ENCODE measurements at regions not wholly inside any gene's neighbourhood (a gene's known extent, or its start where the extent isn't known, plus 50 kb on each side); places are given as distances from the start of the nearest gene placed in this dataset.
"Not testable (repeated sequence)": the region's sequence is repeated elsewhere in the genome, so short reads cannot be mapped to it uniquely, and the experiment has no call there.

- not testable (repeated sequence) for H3K27ac ChIP-seq (ENCODE audit: low read depth in 1 of 2, low read length in 1 of 2); H3K27me3 ChIP-seq (ENCODE audit: control insufficient read depth in 2 of 2, insufficient read depth in 1 of 2, low read length in 1 of 2); H3K4me3 ChIP-seq (ENCODE audit: low read length in 2 of 2); DNase-seq (ENCODE audit: low read depth in 6 of 9, low spot score in 9 of 9); H3K4me1 ChIP-seq (ENCODE audit: control insufficient read depth in 2 of 2, insufficient read depth in 2 of 2, low read length in 2 of 2); H3K36me3 ChIP-seq (ENCODE audit: control insufficient read depth in 2 of 2, insufficient read depth in 2 of 2, low read length in 1 of 2); H3K9me3 ChIP-seq (ENCODE audit: control insufficient read depth in 2 of 2, insufficient read depth in 1 of 2, low read length in 1 of 2)
- whole genome bisulfite sequencing, result 97% methylated on average over 9 of the region's 9 CpGs
Observed at GRCh38 chr10:31664071-31664470, 264.6 kb downstream of the ARHGAP12 start.

GRCh38 chr10:31660300-31660699 is 268.3 kb downstream of the ARHGAP12 start:
- Histone ChIP-seq H3K4me1 (ENCODE audit: control insufficient read depth in 2 of 2, insufficient read depth in 2 of 2, low read length in 2 of 2) (no peaks in the 10 kb centered on the region), H3K27me3 (ENCODE audit: control insufficient read depth in 2 of 2, insufficient read depth in 1 of 2, low read length in 1 of 2) (no peaks in the 10 kb centered on the region), H3K9me3 (ENCODE audit: control insufficient read depth in 2 of 2, insufficient read depth in 1 of 2, low read length in 1 of 2) (peaks cover 0 to 5% of the 10 kb centered on the region in 2 donors), H3K27ac (ENCODE audit: low read depth in 1 of 2, low read length in 1 of 2) (no peak overlapping the region), H3K36me3 (ENCODE audit: control insufficient read depth in 2 of 2, insufficient read depth in 2 of 2, low read length in 1 of 2) (no peaks in the 10 kb centered on the region), H3K4me3 (ENCODE audit: low read length in 2 of 2) (no peak overlapping the region)
- DNase-seq (ENCODE audit: low read depth in 6 of 9, low spot score in 9 of 9), result no peak
- 92% methylated on average over 7 of the region's 7 CpGs for WGBS

- Histone ChIP-seq H3K4me1 (ENCODE audit: control insufficient read depth in 2 of 2, insufficient read depth in 2 of 2, low read length in 2 of 2) (no peaks in the 10 kb centered on the region), H3K9me3 (ENCODE audit: control insufficient read depth in 2 of 2, insufficient read depth in 1 of 2, low read length in 1 of 2) (peaks cover 0 to 5% of the 10 kb centered on the region in 2 donors), H3K27ac (ENCODE audit: low read depth in 1 of 2, low read length in 1 of 2) (no peak overlapping the region), H3K36me3 (ENCODE audit: control insufficient read depth in 2 of 2, insufficient read depth in 2 of 2, low read length in 1 of 2) (no peaks in the 10 kb centered on the region), H3K4me3 (ENCODE audit: low read length in 2 of 2) (no peak overlapping the region), H3K27me3 (ENCODE audit: control insufficient read depth in 2 of 2, insufficient read depth in 1 of 2, low read length in 1 of 2) (no peaks in the 10 kb centered on the region)
- WGBS, result 92% methylated on average over 4 of the region's 4 CpGs
- DNase-seq (ENCODE audit: low read depth in 6 of 9, low spot score in 9 of 9), result no peak
Observed at GRCh38 chr10:31659665-31660064, 269.0 kb downstream of the ARHGAP12 start.

GRCh38 chr10:31657434-31657872 is 271.2 kb downstream of the ARHGAP12 start:
- Histone ChIP-seq H3K27me3 (ENCODE audit: control insufficient read depth in 2 of 2, insufficient read depth in 1 of 2, low read length in 1 of 2) (no peaks in the 10 kb centered on the region), H3K9me3 (ENCODE audit: control insufficient read depth in 2 of 2, insufficient read depth in 1 of 2, low read length in 1 of 2) (no peaks in the 10 kb centered on the region), H3K4me1 (ENCODE audit: control insufficient read depth in 2 of 2, insufficient read depth in 2 of 2, low read length in 2 of 2) (no peaks in the 10 kb centered on the region), H3K4me3 (ENCODE audit: low read length in 2 of 2) (no peak overlapping the region), H3K36me3 (ENCODE audit: control insufficient read depth in 2 of 2, insufficient read depth in 2 of 2, low read length in 1 of 2) (no peaks in the 10 kb centered on the region), H3K27ac (ENCODE audit: low read depth in 1 of 2, low read length in 1 of 2) (no peak overlapping the region)
- WGBS, result 94% methylated on average over 2 of the region's 2 CpGs
- no peak for DNase-seq (ENCODE audit: low read depth in 6 of 9, low spot score in 9 of 9)

GRCh38 chr10:31656851-31657433 is 271.7 kb downstream of the ARHGAP12 start:
- H3K27ac ChIP-seq (ENCODE audit: low read depth in 1 of 2, low read length in 1 of 2), result no peak overlapping the region
- no peaks in the 10 kb centered on the region for H3K9me3 ChIP-seq (ENCODE audit: control insufficient read depth in 2 of 2, insufficient read depth in 1 of 2, low read length in 1 of 2)
- WGBS, result 86% methylated on average over 1 of the region's 1 CpG
- no peaks in the 10 kb centered on the region for H3K27me3 ChIP-seq (ENCODE audit: control insufficient read depth in 2 of 2, insufficient read depth in 1 of 2, low read length in 1 of 2)
- no peaks in the 10 kb centered on the region for H3K4me1 ChIP-seq (ENCODE audit: control insufficient read depth in 2 of 2, insufficient read depth in 2 of 2, low read length in 2 of 2)
- no peak for DNase-seq (ENCODE audit: low read depth in 6 of 9, low spot score in 9 of 9)
- H3K4me3 ChIP-seq (ENCODE audit: low read length in 2 of 2), result no peak overlapping the region
- no peaks in the 10 kb centered on the region for H3K36me3 ChIP-seq (ENCODE audit: control insufficient read depth in 2 of 2, insufficient read depth in 2 of 2, low read length in 1 of 2)

GRCh38 chr10:31652038-31652437 is 276.6 kb downstream of the ARHGAP12 start:
- H3K4me3 ChIP-seq (ENCODE audit: low read length in 2 of 2), result no peak overlapping the region
- WGBS, result 96% methylated on average over 1 of the region's 1 CpG

GRCh38 chr10:31650010-31650409 is 278.6 kb downstream of the ARHGAP12 start:
- no peak for DNase-seq (ENCODE audit: low read depth in 6 of 9, low spot score in 9 of 9)
- H3K4me1 ChIP-seq (ENCODE audit: control insufficient read depth in 2 of 2, insufficient read depth in 2 of 2, low read length in 2 of 2), result no peaks in the 10 kb centered on the region
- no peaks in the 10 kb centered on the region for H3K27me3 ChIP-seq (ENCODE audit: control insufficient read depth in 2 of 2, insufficient read depth in 1 of 2, low read length in 1 of 2)
- WGBS, result 92% methylated on average over 8 of the region's 8 CpGs
- H3K27ac ChIP-seq (ENCODE audit: low read depth in 1 of 2, low read length in 1 of 2), result no peak overlapping the region
- no peak overlapping the region for H3K4me3 ChIP-seq (ENCODE audit: low read length in 2 of 2)
- no peaks in the 10 kb centered on the region for H3K9me3 ChIP-seq (ENCODE audit: control insufficient read depth in 2 of 2, insufficient read depth in 1 of 2, low read length in 1 of 2)
- no peaks in the 10 kb centered on the region for H3K36me3 ChIP-seq (ENCODE audit: control insufficient read depth in 2 of 2, insufficient read depth in 2 of 2, low read length in 1 of 2)

More at GRCh38 chr10:31652038-31652437, 276.6 kb downstream of the ARHGAP12 start:
- H3K27me3 ChIP-seq (ENCODE audit: control insufficient read depth in 2 of 2, insufficient read depth in 1 of 2, low read length in 1 of 2), result no peaks in the 10 kb centered on the region
- DNase-seq (ENCODE audit: low read depth in 6 of 9, low spot score in 9 of 9), result no peak
- no peaks in the 10 kb centered on the region for H3K36me3 ChIP-seq (ENCODE audit: control insufficient read depth in 2 of 2, insufficient read depth in 2 of 2, low read length in 1 of 2)
- no peak overlapping the region for H3K27ac ChIP-seq (ENCODE audit: low read depth in 1 of 2, low read length in 1 of 2)
- no peaks in the 10 kb centered on the region for H3K4me1 ChIP-seq (ENCODE audit: control insufficient read depth in 2 of 2, insufficient read depth in 2 of 2, low read length in 2 of 2)
- H3K9me3 ChIP-seq (ENCODE audit: control insufficient read depth in 2 of 2, insufficient read depth in 1 of 2, low read length in 1 of 2), result no peaks in the 10 kb centered on the region

GRCh38 chr10:31648966-31649365 is 279.7 kb downstream of the ARHGAP12 start:
- no peak overlapping the region for H3K27ac ChIP-seq (ENCODE audit: low read depth in 1 of 2, low read length in 1 of 2)

GRCh38 chr10:31647861-31648260 is 280.8 kb downstream of the ARHGAP12 start:
- Histone ChIP-seq H3K4me1 (ENCODE audit: control insufficient read depth in 2 of 2, insufficient read depth in 2 of 2, low read length in 2 of 2) (no peaks in the 10 kb centered on the region), H3K27me3 (ENCODE audit: control insufficient read depth in 2 of 2, insufficient read depth in 1 of 2, low read length in 1 of 2) (no peaks in the 10 kb centered on the region), H3K27ac (ENCODE audit: low read depth in 1 of 2, low read length in 1 of 2) (no peak overlapping the region), H3K36me3 (ENCODE audit: control insufficient read depth in 2 of 2, insufficient read depth in 2 of 2, low read length in 1 of 2) (no peaks in the 10 kb centered on the region), H3K9me3 (ENCODE audit: control insufficient read depth in 2 of 2, insufficient read depth in 1 of 2, low read length in 1 of 2) (no peaks in the 10 kb centered on the region), H3K4me3 (ENCODE audit: low read length in 2 of 2) (no peak overlapping the region)
- 72% methylated on average over 5 of the region's 5 CpGs for WGBS
- DNase-seq (ENCODE audit: low read depth in 6 of 9, low spot score in 9 of 9), result no peak

More at GRCh38 chr10:31648966-31649365, 279.7 kb downstream of the ARHGAP12 start:
- DNase-seq (ENCODE audit: low read depth in 6 of 9, low spot score in 9 of 9), result no peak
- H3K27me3 ChIP-seq (ENCODE audit: control insufficient read depth in 2 of 2, insufficient read depth in 1 of 2, low read length in 1 of 2), result no peaks in the 10 kb centered on the region
- H3K9me3 ChIP-seq (ENCODE audit: control insufficient read depth in 2 of 2, insufficient read depth in 1 of 2, low read length in 1 of 2), result no peaks in the 10 kb centered on the region
- H3K4me3 ChIP-seq (ENCODE audit: low read length in 2 of 2), result no peak overlapping the region
- H3K4me1 ChIP-seq (ENCODE audit: control insufficient read depth in 2 of 2, insufficient read depth in 2 of 2, low read length in 2 of 2), result no peaks in the 10 kb centered on the region
- WGBS, result 88% methylated on average over 8 of the region's 8 CpGs
- H3K36me3 ChIP-seq (ENCODE audit: control insufficient read depth in 2 of 2, insufficient read depth in 2 of 2, low read length in 1 of 2), result no peaks in the 10 kb centered on the region

All from thymus (tissue), 11 donors.